ENCODE measurements at regions not wholly inside any gene's neighbourhood (a gene's known extent, or its start where the extent isn't known, plus 50 kb on each side); places are given as distances from the start of the nearest gene placed in this dataset.
A peak's percentile ranks its signal among the peaks of the same experiment; 100 is the strongest.

GRCh38 chr5:58204966-58205365 lies 254.9 kb downstream of the PLK2 start:
- intact Hi-C loops (cut with DNase I): no loop called here
- Histone ChIP-seq H3K4me3 (ENCODE audit: low read length in 2 of 2) (no peak overlapping the region), H3K27ac (ENCODE audit: low read depth in 1 of 2, low read length in 2 of 2) (peak overlapping the region; percentile 30 to 33), H3K4me1 (ENCODE audit: control insufficient read depth in 1 of 2, insufficient read depth in 2 of 2, low read length in 2 of 2) (peaks cover 3 to 4% of the 10 kb centered on the region in 2 donors), H3K36me3 (ENCODE audit: control insufficient read depth in 1 of 2, insufficient read depth in 2 of 2, low read length in 1 of 2) (no peaks in the 10 kb centered on the region), H3K9me3 (ENCODE audit: control insufficient read depth, low read length) (no peaks in the 10 kb centered on the region), H3K27me3 (ENCODE audit: control insufficient read depth in 1 of 2, insufficient read depth in 2 of 2, low read length in 1 of 2) (no peaks in the 10 kb centered on the region)
- 12 to 22% methylated on average over 3 of the region's 3 CpGs for WGBS, 2 donors
- DNase-seq (no peak), ATAC-seq (ENCODE audit: low FRiP score) (no peak)

DNA sequence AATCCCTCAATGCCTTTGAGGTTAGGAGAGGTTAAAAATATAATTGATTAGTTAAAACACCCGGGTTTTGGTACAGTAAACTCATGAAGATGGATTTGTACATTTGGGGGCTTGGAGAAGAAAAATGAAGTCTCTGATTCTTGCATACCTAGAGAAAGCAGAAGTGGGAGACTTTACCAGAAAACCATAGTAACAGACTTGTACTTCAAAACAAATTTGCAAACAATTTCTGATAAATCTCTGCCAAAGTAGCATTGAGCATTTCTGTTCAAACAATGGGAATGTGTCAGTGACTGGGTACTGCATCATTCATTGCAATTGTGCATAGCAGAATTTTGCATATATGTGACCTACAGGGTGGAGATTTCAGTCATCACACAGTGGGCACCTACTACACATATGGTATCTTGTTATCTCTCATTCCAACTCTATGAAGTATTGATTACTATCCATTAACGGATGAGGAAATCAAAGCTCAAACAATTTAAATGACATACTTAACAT lies 256.9 kb downstream of the PLK2 start:
- no peak for ATAC-seq (ENCODE audit: low FRiP score)

GRCh38 chr5:58201922-58202648 lies 257.8 kb downstream of the PLK2 start:
- no peak for ATAC-seq (ENCODE audit: low FRiP score)

More for the DNA sequence above, 256.9 kb downstream of the PLK2 start:
- Histone ChIP-seq H3K4me1 (ENCODE audit: control insufficient read depth in 1 of 2, insufficient read depth in 2 of 2, low read length in 2 of 2) (peaks cover 3 to 4% of the 10 kb centered on the region in 2 donors), H3K27ac (ENCODE audit: low read depth in 1 of 2, low read length in 2 of 2) (no peak overlapping the region), H3K36me3 (ENCODE audit: control insufficient read depth in 1 of 2, insufficient read depth in 2 of 2, low read length in 1 of 2) (no peaks in the 10 kb centered on the region), H3K4me3 (ENCODE audit: low read length in 2 of 2) (no peak overlapping the region), H3K27me3 (ENCODE audit: control insufficient read depth in 1 of 2, insufficient read depth in 2 of 2, low read length in 1 of 2) (no peaks in the 10 kb centered on the region), H3K9me3 (ENCODE audit: control insufficient read depth, low read length) (no peaks in the 10 kb centered on the region)
- no peak for DNase-seq
- 85 to 88% methylated on average over 2 of the region's 2 CpGs for WGBS, 2 donors
- intact Hi-C loops (cut with DNase I): no loop called here

GRCh38 chr5:58200451-58200850 lies 259.4 kb downstream of the PLK2 start:
- no peak overlapping the region for H3K4me3 ChIP-seq (ENCODE audit: low read length in 2 of 2)
- no peaks in the 10 kb centered on the region for H3K9me3 ChIP-seq (ENCODE audit: control insufficient read depth, low read length)
- intact Hi-C loops (cut with DNase I): no loop called here
- no peak overlapping the region for H3K27ac ChIP-seq (ENCODE audit: low read depth in 1 of 2, low read length in 2 of 2)
- peaks cover 4 to 6% of the 10 kb centered on the region in 2 donors for H3K4me1 ChIP-seq (ENCODE audit: control insufficient read depth in 1 of 2, insufficient read depth in 2 of 2, low read length in 2 of 2)
- 97 to 100% methylated on average over 1 of the region's 1 CpG for WGBS, 2 donors
- no peaks in the 10 kb centered on the region for H3K36me3 ChIP-seq (ENCODE audit: control insufficient read depth in 1 of 2, insufficient read depth in 2 of 2, low read length in 1 of 2)
- no peaks in the 10 kb centered on the region for H3K27me3 ChIP-seq (ENCODE audit: control insufficient read depth in 1 of 2, insufficient read depth in 2 of 2, low read length in 1 of 2)
- DNase-seq (no peak), ATAC-seq (ENCODE audit: low FRiP score) (no peak)

More at GRCh38 chr5:58201922-58202648, 257.8 kb downstream of the PLK2 start:
- Histone ChIP-seq H3K27ac (ENCODE audit: low read depth in 1 of 2, low read length in 2 of 2) (no peak overlapping the region), H3K4me3 (ENCODE audit: low read length in 2 of 2) (no peak overlapping the region), H3K27me3 (ENCODE audit: control insufficient read depth in 1 of 2, insufficient read depth in 2 of 2, low read length in 1 of 2) (no peaks in the 10 kb centered on the region), H3K36me3 (ENCODE audit: control insufficient read depth in 1 of 2, insufficient read depth in 2 of 2, low read length in 1 of 2) (no peaks in the 10 kb centered on the region), H3K4me1 (ENCODE audit: control insufficient read depth in 1 of 2, insufficient read depth in 2 of 2, low read length in 2 of 2) (peaks cover 4 to 6% of the 10 kb centered on the region in 2 donors), H3K9me3 (ENCODE audit: control insufficient read depth, low read length) (no peaks in the 10 kb centered on the region)
- intact Hi-C loops (cut with DNase I): no loop called here
- no peak for DNase-seq
- 82 to 86% methylated on average over 6 of the region's 6 CpGs for WGBS, 2 donors

GRCh38 chr5:58199087-58199486 lies 260.8 kb downstream of the PLK2 start:
- DNase-seq: no peak
- Histone ChIP-seq H3K9me3 (ENCODE audit: control insufficient read depth, low read length) (no peaks in the 10 kb centered on the region), H3K36me3 (ENCODE audit: control insufficient read depth in 1 of 2, insufficient read depth in 2 of 2, low read length in 1 of 2) (no peaks in the 10 kb centered on the region), H3K27me3 (ENCODE audit: control insufficient read depth in 1 of 2, insufficient read depth in 2 of 2, low read length in 1 of 2) (no peaks in the 10 kb centered on the region), H3K4me1 (ENCODE audit: control insufficient read depth in 1 of 2, insufficient read depth in 2 of 2, low read length in 2 of 2) (peaks cover 0 to 4% of the 10 kb centered on the region in 2 donors), H3K4me3 (ENCODE audit: low read length in 2 of 2) (no peak overlapping the region), H3K27ac (ENCODE audit: low read depth in 1 of 2, low read length in 2 of 2) (no peak overlapping the region)
- ATAC-seq (ENCODE audit: low FRiP score): no peak
- intact Hi-C loops (cut with DNase I): no loop called here
- WGBS, 2 donors: 95 to 99% methylated on average over 2 of the region's 2 CpGs

DNA sequence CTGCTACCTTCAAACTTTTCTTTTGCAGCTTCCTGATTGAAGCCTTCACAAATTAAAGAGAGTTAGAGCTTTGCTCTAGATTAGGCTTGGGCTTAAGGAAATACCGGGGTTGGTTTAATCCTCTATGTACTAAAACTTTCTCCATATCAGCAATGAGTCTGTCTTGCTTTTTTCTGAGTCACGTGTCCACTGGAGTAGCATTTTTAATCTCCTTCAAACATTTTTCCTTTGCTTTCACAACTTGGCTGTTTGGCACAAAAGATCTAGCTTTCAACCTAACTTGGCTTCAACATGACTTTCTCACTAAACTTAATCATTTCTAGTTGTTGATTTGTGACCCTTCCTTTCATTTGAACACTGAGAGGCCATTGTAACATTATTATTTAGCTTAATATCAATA lies 261.6 kb downstream of the PLK2 start:
- H3K9me3 ChIP-seq (ENCODE audit: control insufficient read depth, low read length): no peaks in the 10 kb centered on the region
- no peak overlapping the region for H3K27ac ChIP-seq (ENCODE audit: low read depth in 1 of 2, low read length in 2 of 2)
- H3K4me3 ChIP-seq (ENCODE audit: low read length in 2 of 2): no peak overlapping the region
- intact Hi-C loops (cut with DNase I): no loop called here
- 1 to 5% methylated on average over 2 of the region's 2 CpGs for WGBS, 2 donors
- DNase-seq (no peak), ATAC-seq (ENCODE audit: low FRiP score) (no peak)
- H3K27me3 ChIP-seq (ENCODE audit: control insufficient read depth in 1 of 2, insufficient read depth in 2 of 2, low read length in 1 of 2): no peaks in the 10 kb centered on the region
- peaks cover 0 to 4% of the 10 kb centered on the region in 2 donors for H3K4me1 ChIP-seq (ENCODE audit: control insufficient read depth in 1 of 2, insufficient read depth in 2 of 2, low read length in 2 of 2)
- no peaks in the 10 kb centered on the region for H3K36me3 ChIP-seq (ENCODE audit: control insufficient read depth in 1 of 2, insufficient read depth in 2 of 2, low read length in 1 of 2)

DNA sequence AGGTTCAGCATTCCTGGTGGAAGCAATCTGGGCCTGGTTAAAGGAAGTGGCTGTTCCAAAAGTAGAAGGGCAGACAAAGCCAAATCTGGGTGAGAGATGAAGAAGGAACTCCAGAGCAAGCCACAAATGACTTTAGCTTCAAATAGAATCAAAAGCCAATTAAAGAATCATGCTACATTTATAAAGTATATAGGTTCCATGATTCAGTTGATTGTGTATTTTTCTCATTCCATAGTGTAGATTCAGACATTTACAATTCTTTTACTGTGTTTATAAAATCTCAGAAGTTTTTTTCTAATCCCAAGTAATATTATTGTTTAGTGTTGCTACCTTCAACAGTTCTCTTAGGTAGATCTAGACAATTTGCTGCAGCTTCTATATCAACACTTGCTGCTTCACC lies 262.0 kb downstream of the PLK2 start:
- Histone ChIP-seq H3K4me1 (ENCODE audit: control insufficient read depth in 1 of 2, insufficient read depth in 2 of 2, low read length in 2 of 2) (peaks cover 0 to 4% of the 10 kb centered on the region in 2 donors), H3K4me3 (ENCODE audit: low read length in 2 of 2) (no peak overlapping the region), H3K36me3 (ENCODE audit: control insufficient read depth in 1 of 2, insufficient read depth in 2 of 2, low read length in 1 of 2) (no peaks in the 10 kb centered on the region), H3K27ac (ENCODE audit: low read depth in 1 of 2, low read length in 2 of 2) (no peak overlapping the region), H3K9me3 (ENCODE audit: control insufficient read depth, low read length) (no peaks in the 10 kb centered on the region), H3K27me3 (ENCODE audit: control insufficient read depth in 1 of 2, insufficient read depth in 2 of 2, low read length in 1 of 2) (no peaks in the 10 kb centered on the region)
- DNase-seq: no peak
- ATAC-seq (ENCODE audit: low FRiP score): no peak
- intact Hi-C loops (cut with DNase I): no loop called here

- Histone ChIP-seq H3K36me3 (ENCODE audit: control insufficient read depth in 1 of 2, insufficient read depth in 2 of 2, low read length in 1 of 2) (no peaks in the 10 kb centered on the region), H3K27me3 (ENCODE audit: control insufficient read depth in 1 of 2, insufficient read depth in 2 of 2, low read length in 1 of 2) (no peaks in the 10 kb centered on the region), H3K4me3 (ENCODE audit: low read length in 2 of 2) (no peak overlapping the region), H3K27ac (ENCODE audit: low read depth in 1 of 2, low read length in 2 of 2) (no peak overlapping the region), H3K4me1 (ENCODE audit: control insufficient read depth in 1 of 2, insufficient read depth in 2 of 2, low read length in 2 of 2) (peaks cover 0 to 2% of the 10 kb centered on the region in 2 donors), H3K9me3 (ENCODE audit: control insufficient read depth, low read length) (no peaks in the 10 kb centered on the region)
- no peak for ATAC-seq (ENCODE audit: low FRiP score)
- DNase-seq: no peak
- intact Hi-C loops (cut with DNase I): no loop called here
- WGBS, 2 donors: 98 to 100% methylated on average over 1 of the region's 1 CpG
Observed at GRCh38 chr5:58191443-58191842, 268.4 kb downstream of the PLK2 start.

DNA sequence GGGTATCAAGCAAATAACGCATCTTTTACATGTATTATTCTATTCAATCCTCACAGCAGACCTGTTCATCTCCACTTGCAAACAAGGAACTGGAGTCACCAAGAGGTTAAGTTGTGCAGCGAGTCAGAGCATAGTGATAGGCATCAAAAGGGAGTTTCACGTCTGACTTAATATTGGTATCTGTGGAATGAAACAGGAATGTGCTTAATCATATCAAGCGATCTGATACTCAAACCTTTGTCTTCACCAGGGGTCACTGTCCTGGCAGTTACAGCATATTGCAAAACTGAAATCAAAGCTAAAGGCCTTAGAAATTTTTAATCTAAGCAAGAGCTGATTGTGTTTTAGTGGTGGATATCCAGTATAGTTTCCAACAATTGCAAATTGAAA lies 271.6 kb downstream of the PLK2 start:
- no peak overlapping the region for H3K27ac ChIP-seq (ENCODE audit: low read depth in 1 of 2, low read length in 2 of 2)
- H3K4me3 ChIP-seq (ENCODE audit: low read length in 2 of 2): no peak overlapping the region
- WGBS, 2 donors: 53 to 58% methylated on average over 4 of the region's 4 CpGs
- H3K9me3 ChIP-seq (ENCODE audit: control insufficient read depth, low read length): no peaks in the 10 kb centered on the region
- DNase-seq (no peak), ATAC-seq (ENCODE audit: low FRiP score) (no peak)
- H3K4me1 ChIP-seq (ENCODE audit: control insufficient read depth in 1 of 2, insufficient read depth in 2 of 2, low read length in 2 of 2): peaks cover 2 to 8% of the 10 kb centered on the region in 2 donors
- H3K27me3 ChIP-seq (ENCODE audit: control insufficient read depth in 1 of 2, insufficient read depth in 2 of 2, low read length in 1 of 2): no peaks in the 10 kb centered on the region
- intact Hi-C loops (cut with DNase I): no loop called here
- no peaks in the 10 kb centered on the region for H3K36me3 ChIP-seq (ENCODE audit: control insufficient read depth in 1 of 2, insufficient read depth in 2 of 2, low read length in 1 of 2)

Data from aorta (tissue), 5 donors.